ENCODE measurements at regions not wholly inside any gene's neighbourhood (a gene's known extent, or its start where the extent isn't known, plus 50 kb on each side); places are given as distances from the start of the nearest gene placed in this dataset.

- no peak for DNase-seq
Measured at GRCh38 chr2:118557016-118557415, 290.4 kb downstream of the EN1 start.

DNA sequence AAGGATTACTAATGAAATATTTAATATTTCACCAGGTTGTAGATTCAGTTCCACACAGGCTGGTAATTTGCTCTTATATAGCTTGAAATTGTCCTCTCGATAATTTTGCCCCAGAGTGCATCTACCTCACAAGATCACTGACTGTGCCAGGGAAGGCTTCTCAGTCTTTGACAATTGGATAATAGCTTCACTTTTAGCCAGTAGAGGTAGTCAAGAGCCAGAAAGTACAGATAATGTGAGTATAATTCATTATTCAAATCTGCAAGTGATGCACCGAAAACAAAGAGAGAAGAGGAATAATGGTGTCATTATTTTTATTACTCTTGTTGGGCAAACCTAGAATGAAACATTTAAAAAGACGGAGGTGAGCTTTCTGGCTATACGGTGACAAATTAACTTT is 292.8 kb downstream of the EN1 start:
- DNase-seq = no peak

DNA sequence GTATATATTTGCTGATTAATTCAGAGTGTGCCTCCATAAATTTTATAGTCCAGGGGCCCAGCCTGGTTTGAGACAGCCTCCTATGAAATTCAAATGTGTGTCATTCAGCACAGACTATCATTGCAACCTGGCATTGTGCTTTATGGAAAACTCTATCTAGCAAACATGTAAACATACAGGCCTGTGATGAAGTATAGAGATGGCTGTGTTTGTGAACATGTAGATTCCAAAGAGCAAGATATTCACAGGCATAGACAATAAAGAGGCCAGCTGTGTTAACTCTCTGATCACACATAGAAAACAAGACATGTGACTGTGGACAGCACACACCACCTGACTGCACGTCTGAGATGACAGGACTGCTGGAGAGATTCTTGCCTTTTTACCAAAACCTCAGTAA is 297.9 kb downstream of the EN1 start:
- DNase-seq = no peak

DNA sequence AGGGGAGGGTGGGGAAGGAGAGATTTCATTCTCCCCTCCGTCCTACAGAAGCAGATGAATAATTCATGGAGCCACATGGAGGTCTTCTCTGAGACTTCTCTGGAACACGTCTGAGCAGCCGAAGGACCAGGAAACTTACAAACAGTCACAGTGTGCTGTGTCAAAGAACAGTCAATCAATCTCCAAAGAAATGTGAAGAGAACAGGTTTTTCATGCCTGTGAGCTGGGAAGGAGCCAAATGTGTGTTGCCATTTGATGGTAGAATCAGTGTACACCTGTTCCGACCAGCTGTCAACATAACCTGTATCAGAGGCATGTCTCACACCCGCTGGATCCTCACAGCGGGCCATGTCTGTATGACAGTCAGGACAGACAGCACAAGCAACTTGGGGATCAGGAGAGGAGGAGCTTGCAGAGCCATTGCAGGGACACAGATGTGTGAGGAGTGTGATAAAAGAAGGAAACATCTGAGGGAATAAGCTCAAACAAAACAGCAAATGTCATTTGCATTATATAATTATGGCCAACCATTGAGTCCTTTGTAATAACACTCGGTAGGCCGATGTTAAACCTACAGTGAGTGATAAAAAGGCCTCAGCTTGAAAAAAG is 298.5 kb downstream of the EN1 start:
- no peak for DNase-seq

GRCh38 chr2:118539290-118539689 is 308.2 kb downstream of the EN1 start:
- no peak for DNase-seq

DNA sequence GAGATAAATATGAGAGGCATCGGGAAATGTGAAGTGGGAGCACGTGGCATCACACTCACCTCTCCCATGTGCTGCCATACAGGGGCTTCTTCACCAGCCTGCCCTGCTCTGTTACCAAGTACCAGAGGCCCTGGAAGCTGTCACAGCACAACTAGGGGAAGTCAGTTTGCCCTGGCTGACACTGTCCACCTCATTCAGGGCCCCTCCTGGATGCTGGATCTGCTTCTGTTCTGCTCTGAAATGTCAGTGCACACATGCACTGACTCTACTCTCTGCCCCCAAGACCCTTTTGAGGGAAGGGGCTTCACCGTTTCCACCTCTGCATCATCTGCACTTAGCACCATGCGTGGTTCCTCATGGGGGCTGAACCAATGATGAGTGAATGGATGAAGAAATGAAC is 311.1 kb downstream of the EN1 start:
- no peak for DNase-seq

DNA sequence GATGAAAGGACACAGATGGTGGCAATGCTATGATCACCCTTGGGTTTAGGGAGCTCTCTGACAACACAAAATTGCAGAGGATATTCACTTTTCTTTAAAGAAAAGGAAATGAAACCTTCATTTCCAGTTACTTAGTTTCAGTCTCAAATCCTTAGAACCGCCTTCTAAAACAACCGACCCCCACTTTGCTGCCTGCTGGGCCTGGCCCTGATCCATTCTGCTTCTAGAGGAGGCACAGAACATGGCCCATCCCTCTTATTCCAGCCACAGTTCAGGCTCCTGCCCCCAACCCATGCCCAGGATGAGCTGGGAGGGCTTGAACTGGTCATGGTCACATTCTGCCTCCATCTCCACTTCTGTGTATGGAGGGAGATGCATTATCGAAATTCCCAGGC is 311.6 kb downstream of the EN1 start:
- no peak for DNase-seq

DNA sequence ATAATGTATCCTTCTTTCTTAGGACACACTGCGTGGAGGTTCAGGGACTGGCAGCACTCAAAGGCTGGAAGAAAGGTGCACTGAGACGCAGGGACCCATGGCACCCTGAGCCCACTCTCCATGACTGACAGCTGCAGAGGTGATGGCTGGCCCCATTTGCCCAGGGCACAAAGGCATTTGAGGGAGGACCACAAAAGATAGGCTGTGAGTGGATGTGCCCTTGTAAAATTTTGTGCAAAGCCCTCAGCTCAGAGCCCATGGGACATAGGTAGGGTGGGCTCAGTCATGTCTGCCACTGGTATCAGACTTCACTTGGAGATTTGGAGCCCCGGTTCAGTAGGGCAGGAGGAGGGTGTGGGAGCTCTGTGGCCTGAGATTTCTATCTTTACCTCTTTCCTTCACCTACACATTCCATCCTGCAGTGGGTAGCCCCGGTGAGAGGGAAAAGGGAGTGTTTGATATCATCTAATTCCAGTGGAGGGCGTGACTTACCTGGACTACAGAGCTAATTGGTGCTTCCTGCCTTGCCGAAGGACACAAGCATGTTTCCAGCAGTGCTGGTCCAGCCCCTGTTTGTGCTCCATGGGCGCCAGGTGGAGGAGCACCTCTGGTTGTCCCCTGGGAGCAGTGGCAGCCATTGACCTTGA is 312.2 kb downstream of the EN1 start:
- no peak for DNase-seq

DNA sequence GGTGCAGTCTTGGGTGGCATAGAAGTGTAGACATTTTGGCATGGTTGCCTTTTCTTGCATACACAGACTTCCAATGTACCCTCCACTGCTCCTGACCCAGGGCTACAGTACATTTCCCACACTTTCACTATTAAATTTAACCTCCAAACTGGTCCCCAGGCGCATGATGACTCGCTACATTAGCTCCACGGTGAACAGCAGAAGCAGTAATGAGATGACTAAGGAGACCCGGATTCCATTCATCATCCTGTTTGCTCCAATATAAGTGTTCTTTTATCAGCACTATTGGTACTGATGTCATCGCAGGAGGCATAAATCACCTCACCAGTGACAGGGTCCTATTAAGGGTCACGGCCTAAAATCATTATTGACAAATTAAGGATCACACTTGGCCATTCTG is 316.5 kb downstream of the EN1 start:
- DNase-seq = no peak

GRCh38 chr2:118529908-118530599 is 317.4 kb downstream of the EN1 start:
- no peak for DNase-seq

- DNase-seq = no peak
Measured at GRCh38 chr2:118527571-118527970, 319.9 kb downstream of the EN1 start.

DNA sequence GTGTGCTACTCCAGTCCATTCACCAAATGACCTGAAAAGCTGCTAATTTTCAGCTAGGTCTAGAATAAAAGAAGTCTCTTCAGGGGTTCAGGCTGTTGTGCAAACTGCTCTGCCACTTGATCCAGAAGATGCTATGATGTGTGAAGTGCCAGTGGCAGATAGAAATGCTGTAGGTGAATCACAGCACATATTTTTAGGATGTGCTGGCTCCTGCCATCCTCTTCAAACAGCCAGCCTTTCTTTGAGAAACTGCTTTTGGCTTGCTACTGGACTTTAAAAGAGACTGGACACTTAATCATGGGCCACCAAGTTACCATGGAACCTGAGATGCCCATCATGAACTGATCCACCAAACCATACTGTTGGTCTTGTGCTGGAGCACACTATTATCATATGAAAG is 322.1 kb downstream of the EN1 start:
- DNase-seq = no peak

GRCh38 chr2:118524911-118525310 is 322.5 kb downstream of the EN1 start:
- DNase-seq = no peak

- DNase-seq = no peak
Measured at GRCh38 chr2:118523761-118524160, 323.7 kb downstream of the EN1 start.

GRCh38 chr2:118521960-118522359 is 325.5 kb downstream of the EN1 start:
- DNase-seq = no peak

- no peak for DNase-seq
Measured at GRCh38 chr2:118521272-118521671, 326.2 kb downstream of the EN1 start.

DNA sequence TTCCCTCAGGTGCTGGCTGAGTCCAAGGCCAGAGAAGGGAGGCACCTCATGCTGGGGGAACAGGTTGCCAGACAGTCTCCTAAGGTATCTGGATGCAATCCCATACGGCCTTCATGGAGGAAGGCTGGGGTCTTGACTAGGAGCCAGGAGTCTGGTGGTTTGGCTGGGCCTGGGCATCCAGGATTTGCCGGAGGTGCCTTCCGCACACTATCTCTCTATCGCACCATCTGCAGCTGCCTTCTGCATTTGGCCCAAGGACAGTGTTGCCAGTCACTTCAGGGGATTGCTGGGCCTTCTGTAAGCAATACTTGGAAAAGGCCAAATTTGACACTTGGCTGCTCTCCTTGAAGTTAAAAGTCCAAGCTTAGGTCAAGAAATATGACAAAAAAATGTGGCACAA is 327.2 kb downstream of the EN1 start:
- no peak for DNase-seq

DNA sequence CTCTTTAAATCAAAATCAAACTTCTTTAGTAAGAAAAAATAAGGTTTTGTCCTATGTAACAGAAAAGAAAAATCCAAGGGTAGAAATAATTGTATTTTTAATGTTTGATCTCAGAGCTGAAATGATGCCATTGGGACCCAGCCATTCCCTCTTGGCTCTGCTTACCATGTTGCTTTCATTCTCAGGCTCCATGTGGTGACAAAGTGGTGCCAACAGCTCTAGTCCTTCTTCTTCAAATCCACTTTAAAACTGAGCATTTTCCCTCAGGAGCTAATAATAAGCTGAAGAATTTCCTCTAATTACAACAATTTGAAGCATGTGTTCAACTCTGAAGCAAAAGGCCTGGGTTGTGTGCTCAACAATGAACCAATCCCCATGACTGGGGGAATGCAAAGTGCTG is 327.9 kb downstream of the EN1 start:
- DNase-seq = no peak

DNA sequence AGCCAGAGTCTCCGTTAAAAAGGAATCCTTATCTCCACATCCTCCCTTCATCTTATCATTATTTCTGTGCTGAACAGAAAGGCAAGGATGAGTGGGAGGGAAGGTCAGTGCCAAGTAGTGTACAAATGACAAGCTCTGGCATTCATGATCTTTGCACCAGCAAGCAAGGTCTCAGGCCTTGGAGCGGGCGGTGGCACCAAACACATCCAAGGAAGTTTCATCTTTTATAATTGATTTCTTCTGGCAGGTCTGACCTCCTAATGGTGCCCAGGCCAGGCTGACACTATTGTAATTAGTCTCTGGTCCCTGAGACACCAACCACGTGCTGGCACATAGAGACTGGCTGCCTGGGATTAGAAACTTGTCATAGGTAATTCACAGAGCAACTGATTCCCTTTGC is 336.6 kb downstream of the EN1 start:
- no peak for DNase-seq

- DNase-seq = no peak
Measured at GRCh38 chr2:118509319-118510004, 338.0 kb downstream of the EN1 start.

GRCh38 chr2:118508282-118508681 is 339.2 kb downstream of the EN1 start:
- no peak for DNase-seq

DNA sequence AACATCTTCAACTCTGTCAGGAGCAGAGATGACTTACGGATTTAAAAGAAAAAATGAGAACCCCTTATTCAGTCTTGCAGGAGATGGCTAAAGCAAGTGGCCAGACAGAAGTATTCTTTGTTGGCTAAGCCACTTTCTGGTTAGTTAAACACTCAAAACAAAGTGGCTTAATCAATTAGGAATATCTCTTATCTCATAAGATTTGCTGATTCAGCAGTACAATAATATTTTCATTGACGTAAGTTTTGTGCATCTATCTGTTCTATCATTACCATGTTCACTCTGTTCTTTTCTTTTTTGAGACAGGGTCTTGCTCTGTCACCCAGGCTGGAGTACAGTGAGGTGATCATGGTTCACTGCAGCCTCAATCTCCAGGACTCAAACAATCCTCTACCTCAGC is 342.0 kb downstream of the EN1 start:
- no peak for DNase-seq

DNA sequence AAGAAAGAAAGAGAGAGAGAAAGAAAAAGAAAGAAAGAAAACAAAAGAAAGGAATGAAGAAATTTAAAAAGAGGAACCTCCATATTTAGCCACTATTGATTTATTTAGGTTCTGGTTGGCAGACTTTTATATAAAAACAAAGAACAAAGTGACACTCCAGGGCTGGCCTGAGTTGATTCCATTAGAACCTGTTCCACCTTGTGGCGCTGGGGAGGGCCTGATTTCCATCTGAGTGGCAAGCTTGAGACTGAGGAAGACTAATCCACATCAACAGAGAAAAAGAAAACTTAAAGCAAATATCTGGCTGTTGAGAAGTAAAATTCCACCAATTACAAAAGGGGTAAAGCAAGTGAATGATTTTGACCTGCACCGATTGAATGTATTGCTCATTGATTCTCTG is 345.3 kb downstream of the EN1 start:
- DNase-seq = no peak

DNA sequence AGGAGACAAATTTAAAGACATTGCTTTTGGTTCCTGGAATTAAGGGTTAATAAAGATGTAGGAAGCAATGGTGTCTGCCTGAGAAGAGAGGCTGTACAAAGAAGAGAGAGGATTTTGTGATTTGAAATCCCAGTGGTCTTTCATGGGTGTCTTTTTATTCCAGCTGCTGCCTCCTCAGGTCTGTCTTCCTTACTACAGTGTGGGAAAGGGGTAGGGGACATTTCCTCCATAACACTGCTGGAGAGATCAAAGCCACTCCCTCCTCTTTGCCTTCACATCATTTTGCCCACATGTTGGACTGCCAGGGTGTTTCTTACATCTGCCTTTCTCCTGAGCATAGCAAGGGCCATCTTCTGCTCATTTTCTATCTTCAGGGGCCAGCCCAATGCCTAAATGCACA is 348.5 kb downstream of the EN1 start:
- no peak for DNase-seq
